ENCODE measurements at regions not wholly inside any gene's neighbourhood (a gene's known extent, or its start where the extent isn't known, plus 50 kb on each side); places are given as distances from the start of the nearest gene placed in this dataset.

DNA sequence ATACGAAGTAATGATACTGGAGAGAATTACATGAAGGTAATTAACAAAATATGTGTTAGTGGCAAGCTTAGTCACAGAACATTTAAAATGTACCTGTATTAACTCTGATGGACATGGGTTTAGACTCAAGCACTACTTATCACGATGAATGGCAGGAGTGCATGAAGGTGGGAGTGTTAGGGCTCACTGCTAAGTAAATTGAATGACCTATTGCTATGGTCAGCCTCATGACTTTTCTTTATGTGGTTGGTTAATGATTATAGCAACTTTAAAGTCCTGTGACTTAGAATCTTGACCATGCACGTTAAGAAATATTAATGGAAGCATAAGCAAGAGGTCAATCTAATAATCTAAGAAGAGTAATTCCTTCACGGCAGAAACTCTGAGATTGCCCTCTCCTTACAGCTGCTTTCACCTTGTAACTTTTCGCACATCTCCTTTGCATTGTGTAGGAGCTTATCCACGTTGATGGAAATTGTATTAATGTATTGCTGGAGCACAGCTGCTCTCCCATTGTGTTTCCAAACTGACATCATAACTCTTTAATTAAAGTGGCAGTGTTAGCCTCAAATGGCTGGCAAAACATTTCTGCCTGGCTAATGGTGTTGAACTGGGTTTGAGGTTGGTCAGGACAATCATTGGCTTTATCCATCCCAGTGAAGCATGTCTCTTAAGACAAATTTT, 114.5 kb downstream of the RXFP2 start:
- H3K79me2 ChIP-seq (replicated peaks; ENCODE audit: insufficient read depth) = no peaks in the 10 kb centered on the region
- H3K36me3 ChIP-seq (ENCODE audit: insufficient read depth) = no peaks in the 10 kb centered on the region
- H2AFZ ChIP-seq = no peak overlapping the region
- Mint-ChIP-seq H3K4me1 (peaks cover 7% of the 10 kb centered on the region; the same call in 1 of the 3 replicates), H3K36me3 (ENCODE audit: low read depth) (no peaks in the 10 kb centered on the region), H3K27me3 (ENCODE audit: insufficient read depth, low read depth, poor library complexity) (no peaks in the 10 kb centered on the region), H3K27ac (no peak overlapping the region), H3K9me3 (no peaks in the 10 kb centered on the region), H3K4me3 (no peak overlapping the region)
- no peaks in the 10 kb centered on the region for H3K4me1 ChIP-seq (ENCODE audit: insufficient read depth)
- no peak overlapping the region for H3K4me2 ChIP-seq
- no peak for TF ChIP-seq POLR2AphosphoS5 (IDR thresholded peaks at IDR 0.05; ENCODE audit: low read depth)
- no peak for TF ChIP-seq ZNF462 (CRISPR knock-in tag; IDR thresholded peaks at IDR 0.05)
- TF ChIP-seq JUNB (IDR thresholded peaks at IDR 0.05; ENCODE audit: unreplicated experiment) = no peak
- TF ChIP-seq, protein P1, sequence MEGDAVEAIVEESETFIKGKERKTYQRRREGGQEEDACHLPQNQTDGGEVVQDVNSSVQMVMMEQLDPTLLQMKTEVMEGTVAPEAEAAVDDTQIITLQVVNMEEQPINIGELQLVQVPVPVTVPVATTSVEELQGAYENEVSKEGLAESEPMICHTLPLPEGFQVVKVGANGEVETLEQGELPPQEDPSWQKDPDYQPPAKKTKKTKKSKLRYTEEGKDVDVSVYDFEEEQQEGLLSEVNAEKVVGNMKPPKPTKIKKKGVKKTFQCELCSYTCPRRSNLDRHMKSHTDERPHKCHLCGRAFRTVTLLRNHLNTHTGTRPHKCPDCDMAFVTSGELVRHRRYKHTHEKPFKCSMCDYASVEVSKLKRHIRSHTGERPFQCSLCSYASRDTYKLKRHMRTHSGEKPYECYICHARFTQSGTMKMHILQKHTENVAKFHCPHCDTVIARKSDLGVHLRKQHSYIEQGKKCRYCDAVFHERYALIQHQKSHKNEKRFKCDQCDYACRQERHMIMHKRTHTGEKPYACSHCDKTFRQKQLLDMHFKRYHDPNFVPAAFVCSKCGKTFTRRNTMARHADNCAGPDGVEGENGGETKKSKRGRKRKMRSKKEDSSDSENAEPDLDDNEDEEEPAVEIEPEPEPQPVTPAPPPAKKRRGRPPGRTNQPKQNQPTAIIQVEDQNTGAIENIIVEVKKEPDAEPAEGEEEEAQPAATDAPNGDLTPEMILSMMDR (conservative IDR thresholded peaks at IDR 0.05; ENCODE audit: low read depth in 2 of 2) = no peak
- no peak for TF ChIP-seq ZNF331 (CRISPR knock-in tag; IDR thresholded peaks at IDR 0.05; ENCODE audit: low read depth)
- no peak for TF ChIP-seq ZNF114 (CRISPR knock-in tag; IDR thresholded peaks at IDR 0.05)
- TF ChIP-seq ETS1 (IDR thresholded peaks at IDR 0.05) = no peak
- TF ChIP-seq, protein P2, sequence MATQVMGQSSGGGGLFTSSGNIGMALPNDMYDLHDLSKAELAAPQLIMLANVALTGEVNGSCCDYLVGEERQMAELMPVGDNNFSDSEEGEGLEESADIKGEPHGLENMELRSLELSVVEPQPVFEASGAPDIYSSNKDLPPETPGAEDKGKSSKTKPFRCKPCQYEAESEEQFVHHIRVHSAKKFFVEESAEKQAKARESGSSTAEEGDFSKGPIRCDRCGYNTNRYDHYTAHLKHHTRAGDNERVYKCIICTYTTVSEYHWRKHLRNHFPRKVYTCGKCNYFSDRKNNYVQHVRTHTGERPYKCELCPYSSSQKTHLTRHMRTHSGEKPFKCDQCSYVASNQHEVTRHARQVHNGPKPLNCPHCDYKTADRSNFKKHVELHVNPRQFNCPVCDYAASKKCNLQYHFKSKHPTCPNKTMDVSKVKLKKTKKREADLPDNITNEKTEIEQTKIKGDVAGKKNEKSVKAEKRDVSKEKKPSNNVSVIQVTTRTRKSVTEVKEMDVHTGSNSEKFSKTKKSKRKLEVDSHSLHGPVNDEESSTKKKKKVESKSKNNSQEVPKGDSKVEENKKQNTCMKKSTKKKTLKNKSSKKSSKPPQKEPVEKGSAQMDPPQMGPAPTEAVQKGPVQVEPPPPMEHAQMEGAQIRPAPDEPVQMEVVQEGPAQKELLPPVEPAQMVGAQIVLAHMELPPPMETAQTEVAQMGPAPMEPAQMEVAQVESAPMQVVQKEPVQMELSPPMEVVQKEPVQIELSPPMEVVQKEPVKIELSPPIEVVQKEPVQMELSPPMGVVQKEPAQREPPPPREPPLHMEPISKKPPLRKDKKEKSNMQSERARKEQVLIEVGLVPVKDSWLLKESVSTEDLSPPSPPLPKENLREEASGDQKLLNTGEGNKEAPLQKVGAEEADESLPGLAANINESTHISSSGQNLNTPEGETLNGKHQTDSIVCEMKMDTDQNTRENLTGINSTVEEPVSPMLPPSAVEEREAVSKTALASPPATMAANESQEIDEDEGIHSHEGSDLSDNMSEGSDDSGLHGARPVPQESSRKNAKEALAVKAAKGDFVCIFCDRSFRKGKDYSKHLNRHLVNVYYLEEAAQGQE (IDR thresholded peaks at IDR 0.05; ENCODE audit: unreplicated experiment) = no peak
- TF ChIP-seq EZH2 (IDR thresholded peaks at IDR 0.05; ENCODE audit: low read depth, unreplicated experiment) = no peak
- no peak for TF ChIP-seq STAT1 (IDR thresholded peaks at IDR 0.05; ENCODE audit: unreplicated experiment)
- TF ChIP-seq NANOG (IDR thresholded peaks at IDR 0.05; ENCODE audit: borderline replicate concordance) = no peak
- no peak for TF ChIP-seq EZH2phosphoT487 (IDR thresholded peaks at IDR 0.05; ENCODE audit: unreplicated experiment)
- no peak for TF ChIP-seq CREB1 (CRISPR knock-in tag; IDR thresholded peaks at IDR 0.05; ENCODE audit: low read depth)
- H4K20me1 ChIP-seq (replicated peaks; ENCODE audit: insufficient read depth) = no peaks in the 10 kb centered on the region
- H3F3A ChIP-seq (replicated peaks; ENCODE audit: low read depth) = no peaks in the 10 kb centered on the region
- DNase-seq (ENCODE audit: low spot score) = no peak
- ATAC-seq = no peak
- H3K4me3 ChIP-seq = no peak overlapping the region
- H3K9me2 ChIP-seq (ENCODE audit: insufficient read depth) = no peaks in the 10 kb centered on the region; the same call in 1 of the 2 replicates
- H3K27ac ChIP-seq (ENCODE audit: low read depth) = no peak overlapping the region
- H3K27me3 ChIP-seq (ENCODE audit: insufficient read depth) = peaks cover under 1% of the 10 kb centered on the region; the same call in 1 of the 2 replicates

All from GM23338 (cell line).